GM19099 (cell line): ENCODE measurements at regions not wholly inside any gene's neighbourhood (a gene's known extent, or its start where the extent isn't known, plus 50 kb on each side); places are given as distances from the start of the nearest gene placed in this dataset.

Source experiments
- POLR2A ChIP-seq: IDR thresholded peaks from 3 replicates; pipeline ENCODE4 v1.6.1; 2011; ENCODE audit warnings: low read depth; ENCODE audit not compliant: insufficient read length; ENCODE audit errors: extremely low read depth

DNA sequence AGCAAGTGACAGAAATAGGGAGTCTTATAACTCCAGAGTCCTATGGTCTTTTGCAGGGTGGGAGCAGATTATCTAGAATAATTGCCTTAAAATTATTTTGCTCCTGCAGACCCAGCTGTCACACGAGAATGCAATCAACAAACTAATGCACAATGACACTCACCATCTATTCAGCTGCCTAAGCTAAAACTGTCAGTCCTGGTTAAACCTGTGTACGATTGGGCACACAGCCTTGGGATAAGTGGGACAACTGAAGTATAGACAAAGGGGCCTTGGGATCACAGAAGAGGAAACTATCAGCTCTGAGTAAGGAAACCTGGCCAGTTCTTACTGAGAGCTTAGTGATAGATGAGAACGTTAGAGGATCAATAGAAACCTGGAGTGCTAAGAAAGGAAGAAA is 595.9 kb upstream of the KIRREL3 start:
- no peak for TF ChIP-seq POLR2A

GRCh38 chr11:127592371-127592770 is 591.8 kb upstream of the KIRREL3 start:
- no peak for TF ChIP-seq POLR2A

- no peak for TF ChIP-seq POLR2A
These were observed 589.7 kb upstream of the KIRREL3 start for GRCh38 chr11:127590314-127590713.

DNA sequence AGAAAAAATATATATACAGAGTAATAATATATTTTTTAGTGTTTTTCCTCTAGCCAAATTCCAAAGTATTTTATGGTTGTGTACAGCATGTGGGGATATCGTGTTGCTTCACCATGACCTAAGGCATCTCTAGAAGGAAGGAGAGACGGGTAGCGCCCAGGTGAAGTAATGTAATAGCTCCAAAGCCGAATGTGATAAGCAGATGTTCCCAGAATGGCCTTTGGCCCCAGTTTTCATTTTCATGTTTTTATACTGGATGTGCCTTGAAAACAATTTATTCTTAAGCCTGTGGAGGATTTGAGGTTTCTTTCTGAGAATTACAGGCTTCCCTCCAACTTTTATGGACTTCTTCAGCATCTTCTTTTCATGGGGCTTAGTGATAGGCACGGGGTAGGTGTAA is 587.9 kb upstream of the KIRREL3 start:
- TF ChIP-seq POLR2A, result no peak

DNA sequence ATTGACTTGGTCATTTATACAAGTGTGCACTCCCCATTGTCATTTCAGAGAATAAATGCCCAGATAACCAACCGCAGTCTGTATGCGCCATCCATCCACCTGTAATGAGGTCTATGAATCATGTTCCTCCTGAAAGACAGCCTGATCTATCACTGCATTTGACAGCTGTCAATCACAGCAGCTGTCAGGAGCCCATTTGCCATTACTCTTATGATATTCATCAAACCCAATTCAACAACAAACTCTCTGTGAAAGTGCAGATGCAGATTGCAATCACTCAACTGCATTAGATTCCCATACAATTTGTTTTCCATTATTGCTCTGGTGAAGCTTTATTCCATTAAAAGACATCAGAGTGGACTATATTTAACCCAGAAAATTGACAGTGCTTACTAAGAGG is 586.9 kb upstream of the KIRREL3 start:
- no peak for TF ChIP-seq POLR2A

- no peak for TF ChIP-seq POLR2A
These were observed 575.6 kb upstream of the KIRREL3 start for GRCh38 chr11:127576210-127576609.

DNA sequence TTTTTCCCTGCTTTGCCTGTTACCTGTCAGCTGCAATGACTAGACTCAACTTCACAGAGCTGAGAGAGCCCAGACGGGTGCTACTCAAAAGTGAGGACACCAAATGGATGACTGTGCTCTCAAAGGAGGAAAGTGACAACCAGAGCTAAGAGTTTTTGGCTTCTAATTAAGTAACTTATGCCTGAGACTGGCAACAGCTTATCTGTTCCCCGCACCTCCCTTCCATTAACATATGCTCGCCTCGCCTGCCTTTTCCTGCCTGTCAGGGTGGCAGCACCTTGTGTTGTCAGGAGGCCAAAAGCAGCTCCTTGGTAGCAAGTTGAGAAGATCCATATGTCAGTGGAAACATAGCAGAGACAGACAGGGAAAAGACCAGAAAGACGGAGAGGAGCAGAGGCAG is 573.9 kb upstream of the KIRREL3 start:
- TF ChIP-seq POLR2A, result no peak

- TF ChIP-seq POLR2A, result no peak
These were observed 568.3 kb upstream of the KIRREL3 start for GRCh38 chr11:127568891-127569290.

DNA sequence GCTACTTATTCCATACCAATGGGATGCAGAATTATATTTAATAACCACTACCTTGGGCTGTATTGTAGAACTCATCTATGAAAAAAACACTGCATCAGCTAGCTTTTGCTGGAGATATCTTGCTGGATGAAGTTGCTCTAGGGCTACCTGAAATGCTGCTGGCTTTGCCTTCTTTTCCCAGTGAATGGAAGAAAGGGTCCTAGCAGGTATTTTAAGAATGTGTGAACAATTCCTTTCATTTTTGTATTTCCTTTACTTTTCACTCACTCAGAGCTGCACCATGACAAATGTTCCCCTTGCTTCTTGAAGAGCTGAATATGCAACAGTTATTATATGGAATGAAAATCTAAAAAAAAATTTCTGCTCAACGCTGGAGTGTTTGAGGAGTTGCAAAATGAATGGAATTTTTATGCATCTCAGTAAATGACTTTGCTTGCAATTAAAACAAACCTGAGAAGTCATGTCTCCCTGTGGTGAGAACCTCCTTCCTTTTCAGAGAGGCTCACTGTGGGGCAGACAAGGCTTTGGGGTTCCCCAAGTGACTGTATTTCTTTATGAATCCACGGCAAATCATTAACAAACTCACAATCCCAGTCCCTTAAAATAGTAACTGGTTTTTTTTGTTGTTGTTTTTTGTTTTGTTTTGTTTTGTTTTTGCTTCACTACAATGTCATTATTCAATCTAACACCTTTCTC is 566.8 kb upstream of the KIRREL3 start:
- no peak for TF ChIP-seq POLR2A

GRCh38 chr11:127564810-127565209 is 564.2 kb upstream of the KIRREL3 start:
- TF ChIP-seq POLR2A, result no peak

GRCh38 chr11:127559978-127560377 is 559.4 kb upstream of the KIRREL3 start:
- no peak for TF ChIP-seq POLR2A

DNA sequence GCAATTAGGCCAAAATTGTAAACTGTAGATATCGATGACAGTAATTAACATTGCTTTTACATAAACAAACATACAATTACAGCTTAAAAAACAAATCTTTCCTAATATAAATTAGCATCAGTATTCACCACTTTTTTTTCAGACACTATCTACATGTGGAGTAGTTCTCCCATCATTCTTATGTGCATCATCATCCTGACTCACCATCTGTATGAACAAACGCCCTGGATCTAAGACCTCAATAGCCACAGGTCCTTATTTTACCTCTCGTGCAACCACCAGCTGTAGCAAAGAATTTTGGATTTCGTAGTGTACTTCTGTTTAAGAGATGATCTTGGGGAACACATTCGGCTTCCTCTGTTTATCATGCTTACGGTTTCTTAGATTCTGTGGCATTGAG is 551.9 kb upstream of the KIRREL3 start:
- no peak for TF ChIP-seq POLR2A

- TF ChIP-seq POLR2A, result no peak
These were observed 530.6 kb upstream of the KIRREL3 start for GRCh38 chr11:127531167-127531566.

GRCh38 chr11:127528297-127528696 is 527.7 kb upstream of the KIRREL3 start:
- TF ChIP-seq POLR2A, result no peak

DNA sequence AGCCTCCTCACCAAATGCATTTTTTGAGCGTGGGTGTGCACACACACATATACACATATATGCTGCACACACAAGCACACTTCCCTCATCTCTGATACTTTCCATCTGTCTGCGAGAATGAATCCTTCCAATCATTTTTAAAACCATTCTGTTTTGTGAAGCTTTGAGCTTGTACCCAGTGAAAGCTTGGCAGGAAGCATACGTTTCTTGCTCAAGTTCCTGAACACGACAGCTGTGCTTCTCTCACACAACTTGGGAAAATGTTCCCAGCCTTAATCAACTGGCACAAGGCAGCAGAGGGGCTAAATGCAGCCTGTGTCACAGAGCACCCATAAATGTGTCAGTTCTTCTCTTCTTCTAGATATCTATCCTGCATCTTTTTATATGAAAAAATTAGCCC is 524.0 kb upstream of the KIRREL3 start:
- no peak for TF ChIP-seq POLR2A

- no peak for TF ChIP-seq POLR2A
These were observed 520.8 kb upstream of the KIRREL3 start for GRCh38 chr11:127521413-127521812.

GRCh38 chr11:127507851-127508250 is 507.3 kb upstream of the KIRREL3 start:
- TF ChIP-seq POLR2A, result no peak
